Activated CD4-positive, alpha-beta T cell treated with anti-CD3 and anti-CD28 coated beads for 36 hours (primary cell): ENCODE measurements at regions not wholly inside any gene's neighbourhood (a gene's known extent, or its start where the extent isn't known, plus 50 kb on each side); places are given as distances from the start of the nearest gene placed in this dataset.

Source experiments
- ATAC-seq: fragments of 200-7000 bp; cut with Tn5 transposase; one replicate; pipeline ENCODE4 v1.10.0; 2021; ENCODE audit warnings: mild to moderate bottlenecking, moderate library complexity
- CTCF ChIA-PET: fragments of 350-600 bp; sonication (Branson Sonifier 250); formaldehyde crosslinking; loops from one replicate; lab custom pipeline; 2021; ENCODE audit warnings: antibody characterized with exemption; lab: Charles Lee
- POLR2A ChIA-PET: fragments of 350-600 bp; sonication (Branson Sonifier 250); formaldehyde crosslinking; loops from one replicate; lab custom pipeline; 2021; ENCODE audit warnings: antibody characterized with exemption, inconsistent platforms; lab: Charles Lee
- DNase-seq: peaks from one replicate; pipeline ENCODE4 v3.0.0-alpha.2; 2020
- H3K27ac Mint-ChIP-seq: one replicate; pipeline ENCODE4 v1.8.0; 2021; ENCODE audit warnings: mixed read lengths
- H3K27me3 Mint-ChIP-seq: one replicate; pipeline ENCODE4 v1.8.0; 2021; ENCODE audit warnings: mixed read lengths
- H3K36me3 Mint-ChIP-seq: one replicate; pipeline ENCODE4 v1.8.0; 2021; ENCODE audit warnings: low read depth, mixed read lengths
- H3K4me1 Mint-ChIP-seq: one replicate; pipeline ENCODE4 v1.8.0; 2021; ENCODE audit warnings: mixed read lengths
- H3K4me3 Mint-ChIP-seq: one replicate; pipeline ENCODE4 v1.8.0; 2021; ENCODE audit warnings: mild to moderate bottlenecking, moderate library complexity, mixed read lengths
- H3K9me3 Mint-ChIP-seq: one replicate; pipeline ENCODE4 v1.8.0; 2021; ENCODE audit warnings: low read depth, mixed read lengths
- intact Hi-C, 2 experiments: fragments of 100-400 bp; cut with DNase I in 1 of 2; cut with micrococcal nuclease in 1 of 2; formaldehyde crosslinking; loops; one replicate each; pipeline versions ENCODE4 v1.14.2 to v1.15.1; 2022 to 2024; cut with DNase I, micrococcal nuclease

GRCh38 chr1:170481000-170481399 lies 51.0 kb upstream of the GORAB start:
- ChIA-PET POLR2A (no interaction called here), CTCF (no interaction called here)
- ATAC-seq (no peak), DNase-seq (no peak)
- Mint-ChIP-seq H3K27me3 (peaks cover 9% of the 10 kb centered on the region), H3K27ac (no peak overlapping the region), H3K36me3 (no peaks in the 10 kb centered on the region), H3K9me3 (no peaks in the 10 kb centered on the region), H3K4me3 (no peak overlapping the region), H3K4me1 (no peaks in the 10 kb centered on the region)
- intact Hi-C loops = no loop called here
